ENCODE measurements at regions not wholly inside any gene's neighbourhood (a gene's known extent, or its start where the extent isn't known, plus 50 kb on each side); places are given as distances from the start of the nearest gene placed in this dataset.

GRCh38 chr6:114690625-114691024 lies 347.8 kb upstream of the HS3ST5 start:
- in situ Hi-C loops (cut with HindIII; ENCODE audit: low sequenced_read_pairs): no loop called here
- DNase-seq (ENCODE audit: low read depth, low spot score): no peak

DNA sequence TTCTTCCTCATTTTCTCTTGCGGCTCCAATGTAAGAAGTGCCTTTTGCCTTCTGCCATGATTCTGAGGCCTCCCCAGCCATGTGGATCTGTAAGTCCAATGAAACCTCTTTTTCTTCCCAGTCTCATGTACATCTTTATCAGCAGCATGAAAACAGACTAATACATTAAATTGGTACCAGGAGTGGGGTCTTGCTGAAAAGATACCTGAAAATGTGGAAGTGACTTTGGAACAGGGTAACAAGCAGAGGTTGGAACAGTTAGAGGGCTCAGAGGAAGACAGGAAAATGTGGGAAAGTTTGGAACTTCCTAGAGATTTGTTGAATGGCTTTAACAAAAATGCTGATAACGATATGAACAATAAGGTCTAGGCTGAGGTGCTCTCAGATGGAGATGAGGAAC lies 316.7 kb upstream of the HS3ST5 start:
- H3K4me3 ChIP-seq (ENCODE audit: low read depth, low read length): no peak overlapping the region
- no peak for DNase-seq (ENCODE audit: low read depth, low spot score)
- TF ChIP-seq, protein P1, sequence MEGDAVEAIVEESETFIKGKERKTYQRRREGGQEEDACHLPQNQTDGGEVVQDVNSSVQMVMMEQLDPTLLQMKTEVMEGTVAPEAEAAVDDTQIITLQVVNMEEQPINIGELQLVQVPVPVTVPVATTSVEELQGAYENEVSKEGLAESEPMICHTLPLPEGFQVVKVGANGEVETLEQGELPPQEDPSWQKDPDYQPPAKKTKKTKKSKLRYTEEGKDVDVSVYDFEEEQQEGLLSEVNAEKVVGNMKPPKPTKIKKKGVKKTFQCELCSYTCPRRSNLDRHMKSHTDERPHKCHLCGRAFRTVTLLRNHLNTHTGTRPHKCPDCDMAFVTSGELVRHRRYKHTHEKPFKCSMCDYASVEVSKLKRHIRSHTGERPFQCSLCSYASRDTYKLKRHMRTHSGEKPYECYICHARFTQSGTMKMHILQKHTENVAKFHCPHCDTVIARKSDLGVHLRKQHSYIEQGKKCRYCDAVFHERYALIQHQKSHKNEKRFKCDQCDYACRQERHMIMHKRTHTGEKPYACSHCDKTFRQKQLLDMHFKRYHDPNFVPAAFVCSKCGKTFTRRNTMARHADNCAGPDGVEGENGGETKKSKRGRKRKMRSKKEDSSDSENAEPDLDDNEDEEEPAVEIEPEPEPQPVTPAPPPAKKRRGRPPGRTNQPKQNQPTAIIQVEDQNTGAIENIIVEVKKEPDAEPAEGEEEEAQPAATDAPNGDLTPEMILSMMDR (IDR thresholded peaks at IDR 0.05; ENCODE audit: low read depth, low read length): no peak
- in situ Hi-C loops (cut with HindIII; ENCODE audit: low sequenced_read_pairs): no loop called here

More at GRCh38 chr6:114690625-114691024, 347.8 kb upstream of the HS3ST5 start:
- TF ChIP-seq, protein P1 (IDR thresholded peaks at IDR 0.05; ENCODE audit: low read depth, low read length): no peak
- no peak overlapping the region for H3K4me3 ChIP-seq (ENCODE audit: low read depth, low read length)

DNA sequence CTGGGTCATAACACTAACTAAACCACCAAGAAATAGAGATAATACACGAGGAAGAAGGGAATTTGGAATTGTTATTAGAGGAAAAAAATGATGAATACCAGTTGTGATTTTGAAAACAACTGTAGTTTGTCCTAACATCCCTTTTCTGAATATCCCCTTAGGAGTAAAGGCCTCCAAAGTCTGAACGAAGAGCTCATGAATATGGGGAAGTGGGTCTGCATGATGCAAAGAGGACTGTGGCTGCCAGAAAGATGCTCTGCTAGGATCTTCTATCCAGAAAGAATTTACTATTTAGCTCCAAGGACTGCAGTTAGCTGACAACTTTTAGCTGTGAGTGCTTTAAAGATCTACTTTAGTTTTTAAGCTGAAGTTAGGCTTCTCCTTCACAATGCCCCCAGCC lies 308.8 kb upstream of the HS3ST5 start:
- no peak for DNase-seq (ENCODE audit: low read depth, low spot score)
- no peak overlapping the region for H3K4me3 ChIP-seq (ENCODE audit: low read depth, low read length)
- in situ Hi-C loops (cut with HindIII; ENCODE audit: low sequenced_read_pairs): no loop called here
- TF ChIP-seq, protein P1 (IDR thresholded peaks at IDR 0.05; ENCODE audit: low read depth, low read length): no peak

GRCh38 chr6:114650891-114651290 lies 308.1 kb upstream of the HS3ST5 start:
- in situ Hi-C loops (cut with HindIII; ENCODE audit: low sequenced_read_pairs): no loop called here

DNA sequence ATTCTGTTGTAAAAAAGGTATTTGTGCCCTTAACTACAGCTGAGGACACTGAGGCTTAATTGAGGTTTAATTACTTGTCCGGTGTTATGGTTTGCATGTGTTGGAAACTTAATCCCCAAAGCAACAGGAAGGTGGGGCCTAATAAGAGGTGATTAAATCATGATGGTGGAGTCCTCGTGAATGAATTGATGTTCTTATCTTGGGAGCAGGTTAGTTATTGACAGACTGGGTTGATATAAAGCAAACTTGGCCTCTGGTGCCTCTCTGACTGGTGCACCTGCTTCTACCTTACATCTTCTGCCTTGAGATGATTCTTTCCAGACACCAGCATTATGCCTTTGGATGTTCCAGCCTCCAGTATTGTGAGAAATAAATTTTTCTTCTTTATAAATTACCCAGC lies 306.5 kb upstream of the HS3ST5 start:
- no peak overlapping the region for H3K4me3 ChIP-seq (ENCODE audit: low read depth, low read length)
- DNase-seq (ENCODE audit: low read depth, low spot score): no peak
- in situ Hi-C loops (cut with HindIII; ENCODE audit: low sequenced_read_pairs): no loop called here
- TF ChIP-seq, protein P1 (IDR thresholded peaks at IDR 0.05; ENCODE audit: low read depth, low read length): no peak

More at GRCh38 chr6:114650891-114651290, 308.1 kb upstream of the HS3ST5 start:
- TF ChIP-seq, protein P1 (IDR thresholded peaks at IDR 0.05; ENCODE audit: low read depth, low read length): no peak
- no peak overlapping the region for H3K4me3 ChIP-seq (ENCODE audit: low read depth, low read length)
- no peak for DNase-seq (ENCODE audit: low read depth, low spot score)

GRCh38 chr6:114648847-114649246 lies 306.0 kb upstream of the HS3ST5 start:
- in situ Hi-C loops (cut with HindIII; ENCODE audit: low sequenced_read_pairs): no loop called here
- DNase-seq (ENCODE audit: low read depth, low spot score): no peak
- TF ChIP-seq, protein P1 (IDR thresholded peaks at IDR 0.05; ENCODE audit: low read depth, low read length): no peak
- no peak overlapping the region for H3K4me3 ChIP-seq (ENCODE audit: low read depth, low read length)

- no peak for DNase-seq (ENCODE audit: low read depth, low spot score)
- TF ChIP-seq, protein P1 (IDR thresholded peaks at IDR 0.05; ENCODE audit: low read depth, low read length): no peak
- in situ Hi-C loops (cut with HindIII; ENCODE audit: low sequenced_read_pairs): no loop called here
- no peak overlapping the region for H3K4me3 ChIP-seq (ENCODE audit: low read depth, low read length)
Observed at GRCh38 chr6:114638341-114638740, 295.5 kb upstream of the HS3ST5 start.

Data from astrocyte of the spinal cord (primary cell).